A673 (cell line): ENCODE measurements at regions not wholly inside any gene's neighbourhood (a gene's known extent, or its start where the extent isn't known, plus 50 kb on each side); places are given as distances from the start of the nearest gene placed in this dataset.

Source experiments
- EZH2 ChIP-seq: fragments of 200-600 bp; sonication (generic); IDR thresholded peaks from 2 replicates; pipeline ENCODE4 v1.6.1; 2017; ENCODE audit warnings: borderline replicate concordance, low read depth, mild to moderate bottlenecking, mixed read lengths, antibody characterized with exemption, low read length; ENCODE audit not compliant: poor library complexity, severe bottlenecking
- TF ChIP-seq, protein P1 (sequence below): fragments of 300-800, 200-600 bp; sonication (generic); conservative IDR thresholded peaks from 2 replicates; pipeline ENCODE4 v1.5.1; 2017; ENCODE audit warnings: low read depth, mild to moderate bottlenecking, antibody characterized with exemption, low read length, moderate library complexity, mixed read lengths

DNA sequence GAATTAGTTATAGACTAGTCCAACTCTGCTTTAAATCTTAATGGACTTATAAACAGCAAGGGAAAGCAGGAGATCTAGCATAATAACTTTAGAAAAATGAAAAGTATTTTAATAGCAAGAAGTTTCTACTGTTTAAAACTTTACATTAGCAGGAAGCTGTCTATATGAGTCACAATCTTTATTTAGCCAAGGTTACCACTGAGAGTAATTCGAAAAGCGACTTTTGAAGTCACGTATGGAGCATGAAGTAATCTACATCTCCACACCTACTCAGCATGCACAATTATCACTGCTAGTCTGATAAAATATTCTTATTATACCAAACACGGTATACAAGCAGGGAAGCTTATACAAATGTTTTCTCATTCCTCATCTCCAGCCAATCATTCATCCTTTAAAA is 515.4 kb upstream of the SOX11 start:
- TF ChIP-seq, protein P1, sequence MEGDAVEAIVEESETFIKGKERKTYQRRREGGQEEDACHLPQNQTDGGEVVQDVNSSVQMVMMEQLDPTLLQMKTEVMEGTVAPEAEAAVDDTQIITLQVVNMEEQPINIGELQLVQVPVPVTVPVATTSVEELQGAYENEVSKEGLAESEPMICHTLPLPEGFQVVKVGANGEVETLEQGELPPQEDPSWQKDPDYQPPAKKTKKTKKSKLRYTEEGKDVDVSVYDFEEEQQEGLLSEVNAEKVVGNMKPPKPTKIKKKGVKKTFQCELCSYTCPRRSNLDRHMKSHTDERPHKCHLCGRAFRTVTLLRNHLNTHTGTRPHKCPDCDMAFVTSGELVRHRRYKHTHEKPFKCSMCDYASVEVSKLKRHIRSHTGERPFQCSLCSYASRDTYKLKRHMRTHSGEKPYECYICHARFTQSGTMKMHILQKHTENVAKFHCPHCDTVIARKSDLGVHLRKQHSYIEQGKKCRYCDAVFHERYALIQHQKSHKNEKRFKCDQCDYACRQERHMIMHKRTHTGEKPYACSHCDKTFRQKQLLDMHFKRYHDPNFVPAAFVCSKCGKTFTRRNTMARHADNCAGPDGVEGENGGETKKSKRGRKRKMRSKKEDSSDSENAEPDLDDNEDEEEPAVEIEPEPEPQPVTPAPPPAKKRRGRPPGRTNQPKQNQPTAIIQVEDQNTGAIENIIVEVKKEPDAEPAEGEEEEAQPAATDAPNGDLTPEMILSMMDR, result no peak
- TF ChIP-seq EZH2, result no peak
